ENCODE measurements at regions not wholly inside any gene's neighbourhood (a gene's known extent, or its start where the extent isn't known, plus 50 kb on each side); places are given as distances from the start of the nearest gene placed in this dataset.
A peak's percentile ranks its signal among the peaks of the same experiment; 100 is the strongest.

DNA sequence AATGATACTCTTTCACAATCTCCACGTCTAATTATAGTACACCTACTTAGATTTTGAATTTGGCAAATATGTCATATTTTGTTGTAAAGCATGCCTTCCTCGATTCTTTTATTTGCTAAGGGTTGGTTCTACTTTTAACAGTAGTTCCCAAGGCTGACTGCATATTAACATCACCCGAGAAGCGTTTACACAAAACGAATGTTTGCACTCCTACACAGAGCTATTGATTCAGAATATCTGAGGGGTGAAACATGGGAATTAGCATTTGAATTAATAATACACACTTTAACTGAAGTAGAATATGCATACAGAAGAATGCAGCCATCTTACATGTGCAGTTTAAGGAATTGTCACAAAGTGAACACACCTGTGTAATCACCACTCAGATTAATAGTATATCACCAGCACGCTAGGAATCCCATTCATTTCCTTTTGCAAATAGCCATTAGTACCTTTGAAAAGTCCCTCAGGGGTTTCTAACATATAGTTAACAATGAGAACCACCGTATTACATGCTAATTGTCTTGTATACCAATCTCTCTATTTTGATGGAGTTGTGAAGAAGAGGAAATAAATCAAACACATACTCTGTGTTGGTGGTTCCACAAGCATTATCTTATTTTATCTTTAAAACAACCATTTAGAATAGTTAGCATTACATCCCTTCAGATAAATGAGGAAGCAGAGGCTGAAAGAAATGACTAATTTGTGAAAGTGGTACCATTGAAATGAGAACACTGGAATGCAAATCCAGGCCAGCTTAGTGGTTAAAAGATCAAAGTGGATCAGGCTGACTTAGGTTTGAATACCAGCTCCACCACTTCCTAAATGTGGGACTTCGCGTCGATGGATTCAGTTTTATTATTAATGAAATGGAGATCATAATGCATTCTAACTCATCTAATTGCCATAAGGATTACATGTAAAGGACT is 317.6 kb downstream of the HDGFL1 start:
- DNase-seq, result no peak

DNA sequence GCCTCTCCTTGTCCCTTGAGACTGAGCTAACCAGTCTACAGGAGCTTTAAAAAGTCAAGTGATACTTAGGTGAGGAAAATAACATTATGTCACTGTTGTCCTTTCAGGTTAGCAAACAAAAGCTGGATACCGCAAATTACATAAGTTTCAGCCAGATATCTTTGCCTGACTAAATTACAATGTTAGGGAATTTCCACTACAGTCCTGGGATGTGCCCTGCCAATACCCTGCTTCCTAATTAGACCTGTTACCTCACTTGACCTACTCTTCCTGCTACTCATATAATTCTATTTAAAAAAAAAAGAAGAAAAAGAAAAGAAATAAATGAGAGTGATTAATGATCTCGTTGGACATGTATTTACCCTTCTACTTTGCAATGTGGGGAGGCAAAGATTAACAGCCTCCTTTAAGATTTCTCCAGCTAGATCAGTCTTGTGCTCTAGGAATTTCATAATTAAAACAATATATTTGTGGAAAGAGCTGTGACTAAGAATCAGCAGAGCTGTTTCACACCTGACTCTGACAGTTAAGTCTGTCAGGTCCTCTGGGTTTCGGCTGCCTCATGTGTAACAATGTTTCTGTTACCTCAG is 318.9 kb downstream of the HDGFL1 start:
- DNase-seq, result no peak

- no peak for DNase-seq
Measured at GRCh38 chr6:22891934-22892333, 322.6 kb downstream of the HDGFL1 start.

- peak; percentile 96 for DNase-seq
Measured at GRCh38 chr6:22892452-22892851, 323.1 kb downstream of the HDGFL1 start.

DNA sequence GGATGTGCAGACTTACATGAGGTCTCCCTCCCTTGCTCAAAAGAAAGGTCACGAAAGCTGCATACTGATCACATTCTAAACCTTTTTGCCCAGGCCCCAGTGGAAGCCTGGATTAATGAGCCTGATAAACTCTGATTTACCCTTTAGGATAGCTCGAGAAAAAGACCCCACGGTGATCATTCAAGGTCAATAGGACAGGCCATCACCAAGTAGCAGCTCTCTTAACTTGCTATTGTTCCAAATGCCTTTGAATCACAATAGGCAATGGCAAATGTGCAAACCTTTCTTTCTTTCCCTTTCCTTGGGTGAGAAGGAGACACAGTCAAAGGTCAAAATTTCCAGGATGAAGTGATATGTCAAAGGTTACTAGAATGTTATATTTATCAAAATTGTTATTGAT is 327.3 kb downstream of the HDGFL1 start:
- no peak for DNase-seq

- no peak for DNase-seq
Measured at GRCh38 chr6:22899426-22899825, 330.1 kb downstream of the HDGFL1 start.

- DNase-seq, result no peak
Measured at GRCh38 chr6:22903826-22904225, 334.5 kb downstream of the HDGFL1 start.

DNA sequence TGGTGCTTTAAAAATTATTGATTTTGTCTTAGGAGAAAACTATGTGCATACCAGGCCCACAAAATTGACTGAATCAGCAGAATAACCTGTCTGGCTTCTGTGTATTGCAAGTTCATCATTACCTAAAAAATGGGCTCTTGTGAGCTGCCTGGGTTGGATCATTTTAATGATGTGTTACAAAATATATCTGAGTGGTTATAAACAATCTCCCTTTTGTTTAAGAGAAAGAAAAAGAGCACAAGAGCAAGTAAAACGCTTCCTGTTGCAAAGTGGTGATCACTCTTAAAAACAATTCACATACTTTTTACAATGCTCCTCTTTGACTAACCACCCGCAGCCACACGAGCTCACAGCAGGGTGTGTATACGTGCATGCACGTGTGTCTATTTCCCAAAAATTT is 335.1 kb downstream of the HDGFL1 start:
- no peak for DNase-seq

DNA sequence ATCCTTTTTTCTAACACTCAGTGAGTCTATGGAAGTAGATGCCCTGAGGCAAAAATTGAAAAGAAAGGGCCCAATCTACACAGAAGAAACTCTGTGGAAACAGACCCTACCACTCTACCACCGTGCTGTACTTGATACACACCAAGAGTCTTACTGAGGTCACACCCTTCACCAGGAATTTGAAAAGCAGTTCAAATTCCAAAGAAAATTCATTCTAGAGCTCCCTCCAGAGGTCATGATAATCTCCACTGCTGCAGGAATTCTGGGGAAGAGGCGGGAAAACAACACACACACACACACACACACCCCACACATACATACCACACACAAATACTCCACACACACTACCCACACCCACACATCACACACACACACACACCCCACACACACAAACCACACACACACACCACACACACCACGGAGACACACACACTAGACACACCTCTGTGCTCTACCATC is 336.8 kb downstream of the HDGFL1 start:
- peak; percentile 44 for DNase-seq

DNA sequence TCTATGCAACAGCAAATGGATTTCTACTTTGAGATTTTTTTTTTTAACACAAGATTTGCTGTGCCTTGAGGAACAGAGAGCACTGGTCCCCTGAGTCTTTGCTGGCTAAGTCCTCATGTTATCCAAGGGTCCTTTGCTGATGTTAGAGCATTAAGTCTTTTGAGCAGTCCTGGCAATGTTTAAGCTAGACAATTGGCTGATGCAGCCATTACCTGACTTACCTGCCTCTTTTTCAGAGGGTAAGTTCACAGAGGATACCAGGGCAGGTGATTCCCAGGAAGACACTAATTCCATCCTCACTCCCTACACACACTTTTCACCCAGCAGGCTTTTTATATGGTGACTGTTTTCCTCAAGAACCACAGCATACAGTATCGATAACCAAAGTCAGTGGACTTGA is 337.7 kb downstream of the HDGFL1 start:
- no peak for DNase-seq

DNA sequence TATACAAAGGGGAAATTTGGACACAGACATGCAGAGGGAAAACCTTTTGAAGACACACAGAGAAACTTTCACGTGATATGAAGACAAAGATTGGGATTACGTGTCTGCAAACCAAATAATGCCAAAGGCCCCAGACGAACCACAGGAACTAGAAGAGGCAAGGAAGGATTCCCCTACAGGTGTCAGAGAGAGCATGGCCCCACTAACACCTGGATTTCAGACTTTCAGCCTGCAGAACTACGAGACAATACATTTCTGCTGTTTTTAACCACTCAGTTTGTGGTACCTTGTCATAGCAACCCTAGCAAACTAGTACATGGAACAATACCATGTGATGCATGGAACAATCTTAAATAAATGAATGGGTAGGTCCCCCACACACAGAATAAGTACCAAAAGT is 341.0 kb downstream of the HDGFL1 start:
- no peak for DNase-seq

- DNase-seq, result no peak
Measured at GRCh38 chr6:22913612-22914011, 344.2 kb downstream of the HDGFL1 start.

- no peak for DNase-seq
Measured at GRCh38 chr6:22917344-22917743, 348.0 kb downstream of the HDGFL1 start.

DNA sequence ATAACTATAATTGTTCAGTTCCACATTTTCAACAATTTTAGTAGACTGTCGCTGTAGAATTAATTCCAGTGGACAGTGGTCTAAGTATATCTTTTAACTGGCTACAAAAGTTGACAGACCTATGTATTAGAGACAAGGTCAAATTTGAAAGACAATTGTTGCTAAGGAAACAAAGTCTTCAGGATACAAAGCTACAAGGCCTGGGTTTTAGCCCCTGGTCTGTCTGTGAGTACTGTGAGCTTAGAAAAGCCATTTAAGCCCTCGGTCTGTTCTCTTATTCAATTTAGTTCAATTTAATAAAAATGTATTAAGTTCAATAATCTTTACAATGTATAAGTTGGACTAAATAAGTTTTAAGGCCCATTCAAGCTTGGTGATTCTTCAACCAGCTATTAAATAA is 352.5 kb downstream of the HDGFL1 start:
- DNase-seq, result no peak

GRCh38 chr6:22925304-22925835 is 356.0 kb downstream of the HDGFL1 start:
- DNase-seq, result no peak

- no peak for DNase-seq
Measured at GRCh38 chr6:22925920-22926789, 356.8 kb downstream of the HDGFL1 start.

GRCh38 chr6:22926790-22927354 is 357.5 kb downstream of the HDGFL1 start:
- DNase-seq, result no peak

GRCh38 chr6:22928775-22929174 is 359.4 kb downstream of the HDGFL1 start:
- no peak for DNase-seq

GRCh38 chr6:22929311-22929985 is 360.1 kb downstream of the HDGFL1 start:
- DNase-seq, result no peak

DNA sequence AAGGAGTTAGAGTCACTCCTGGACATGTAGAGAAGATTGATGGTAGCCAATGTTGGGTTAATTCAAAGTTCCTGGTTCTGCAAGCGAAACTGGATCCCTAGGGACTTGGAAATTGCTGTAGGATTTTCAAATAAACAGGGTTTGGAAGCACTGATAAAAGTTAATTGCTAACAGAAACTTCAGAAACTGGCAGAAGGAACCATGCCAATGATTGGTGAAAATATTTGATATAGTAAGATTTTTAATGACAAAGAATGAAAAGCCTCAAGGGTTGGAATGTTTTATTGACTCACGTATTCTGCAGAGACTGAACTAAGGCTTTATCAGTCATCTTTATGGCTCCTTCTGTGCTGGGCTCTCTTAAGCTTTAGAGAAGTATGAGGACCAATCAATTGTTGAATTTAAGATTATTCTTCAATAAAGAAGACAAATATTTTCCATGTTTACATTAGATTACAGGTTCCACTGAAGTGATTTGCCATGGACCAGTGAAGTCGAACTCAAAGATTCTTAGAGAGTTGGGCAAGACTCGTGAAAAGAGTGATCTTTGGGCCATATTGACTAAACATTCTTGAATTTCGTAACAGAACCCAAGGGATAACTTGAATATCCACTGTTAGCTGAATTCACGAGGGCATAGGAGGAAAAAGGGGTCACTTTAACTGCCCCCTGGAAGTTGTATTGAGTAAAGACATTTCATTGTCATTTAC is 371.4 kb downstream of the HDGFL1 start:
- no peak for DNase-seq

DNA sequence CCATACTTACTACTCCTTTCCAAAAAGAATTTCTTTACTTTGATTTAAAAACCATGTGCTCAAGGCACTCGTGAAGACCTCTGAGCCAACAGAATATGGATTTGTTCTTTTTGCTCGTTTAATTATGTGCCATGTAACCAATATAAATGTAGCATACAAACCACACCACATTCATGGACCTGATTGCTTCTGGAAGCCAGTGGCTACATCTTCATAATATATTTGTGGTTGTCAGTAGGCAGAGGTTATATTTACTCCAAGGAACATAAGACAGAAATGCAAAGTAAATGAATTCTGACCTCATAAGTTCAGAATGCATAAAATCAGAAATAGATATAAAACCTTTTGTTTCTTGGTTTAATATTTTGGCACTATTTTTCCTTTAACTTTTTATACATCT is 373.0 kb downstream of the HDGFL1 start:
- no peak for DNase-seq

- no peak for DNase-seq
Measured at GRCh38 chr6:22943327-22943726, 374.0 kb downstream of the HDGFL1 start.

Measured in HCEC 1CT (cell line).